Endothelial cell of hepatic sinusoid (primary cell): ENCODE measurements at regions not wholly inside any gene's neighbourhood (a gene's known extent, or its start where the extent isn't known, plus 50 kb on each side); places are given as distances from the start of the nearest gene placed in this dataset.
"Not testable (repeated sequence)": the region's sequence is repeated elsewhere in the genome, so short reads cannot be mapped to it uniquely, and the experiment has no call there.

Source experiments
- in situ Hi-C: cut with HindIII; loops from 2 replicates; pipeline ENCODE4 v1.10.0; 2017; ENCODE audit warnings: low sequenced_read_pairs

- in situ Hi-C loops = not testable (repeated sequence)
Measured at GRCh38 chr3:127086591-127086990, 103.7 kb downstream of the PLXNA1 start.

DNA sequence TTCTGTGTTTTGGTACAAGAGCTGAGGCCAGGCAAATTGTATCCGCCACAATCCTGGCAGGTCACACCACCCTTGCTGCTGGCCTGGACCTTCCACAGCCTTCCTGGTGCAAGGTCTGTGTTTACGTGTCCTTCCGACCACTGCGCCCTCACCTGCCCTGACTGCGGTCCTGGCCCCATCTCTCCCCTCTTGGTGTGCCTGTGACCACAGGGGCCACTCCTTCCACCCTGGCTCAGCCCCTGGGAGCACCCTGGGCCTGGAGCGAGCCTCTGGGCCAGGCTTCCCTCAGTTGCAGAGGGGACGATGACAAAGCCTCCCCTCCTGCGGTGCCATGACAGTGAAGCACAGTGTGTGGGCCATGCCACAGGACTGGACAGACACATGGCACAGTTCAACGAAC lies 104.5 kb downstream of the PLXNA1 start:
- in situ Hi-C loops = no loop called here

DNA sequence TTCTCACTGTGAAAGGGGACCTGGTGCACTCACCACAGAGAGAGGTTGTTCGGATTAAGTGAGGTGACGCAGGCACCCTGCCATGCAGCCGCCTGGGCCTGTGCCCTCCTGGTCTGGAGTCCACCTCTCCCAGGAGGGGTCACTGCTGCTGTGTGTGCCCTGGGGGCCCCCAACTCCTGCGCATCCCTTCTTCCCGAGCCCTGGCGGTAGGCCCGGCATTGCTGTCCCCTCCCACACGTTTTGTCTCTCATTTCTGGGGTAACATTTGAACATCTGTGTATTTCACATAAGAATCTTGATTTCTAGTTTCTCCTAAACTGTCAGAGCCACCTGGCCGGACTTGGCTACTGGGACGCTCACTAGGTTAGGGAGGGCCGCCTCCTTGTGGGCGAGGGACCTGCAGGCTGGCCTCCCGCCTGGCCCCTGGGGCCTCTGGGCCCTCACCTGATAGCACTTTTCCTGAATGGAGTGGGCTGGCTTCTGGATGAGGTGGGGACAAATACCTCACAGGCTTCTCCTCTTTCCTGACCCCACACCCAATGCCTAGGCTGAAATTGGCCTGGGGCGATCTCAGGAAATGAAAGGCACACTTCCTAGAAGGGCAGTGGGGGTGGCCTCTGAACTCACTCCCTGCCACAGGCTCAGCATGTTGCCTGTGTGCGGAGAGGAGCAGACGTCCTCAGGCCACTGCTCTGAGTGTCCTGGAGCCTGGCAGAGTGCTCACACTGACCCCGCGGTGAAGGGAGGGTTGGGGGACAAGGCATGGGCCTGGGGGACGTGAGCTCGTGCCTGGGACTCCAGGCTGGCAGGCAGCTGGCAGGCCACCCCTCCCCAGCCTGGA lies 104.2 kb upstream of the PRR23E start:
- in situ Hi-C loops = no loop called here

GRCh38 chr3:127089486-127090145 lies 103.3 kb upstream of the PRR23E start:
- in situ Hi-C loops = no loop called here

- in situ Hi-C loops = no loop called here
Measured at GRCh38 chr3:127090218-127091160, 102.4 kb upstream of the PRR23E start.

GRCh38 chr3:127091376-127091775 lies 101.6 kb upstream of the PRR23E start:
- in situ Hi-C loops = no loop called here

DNA sequence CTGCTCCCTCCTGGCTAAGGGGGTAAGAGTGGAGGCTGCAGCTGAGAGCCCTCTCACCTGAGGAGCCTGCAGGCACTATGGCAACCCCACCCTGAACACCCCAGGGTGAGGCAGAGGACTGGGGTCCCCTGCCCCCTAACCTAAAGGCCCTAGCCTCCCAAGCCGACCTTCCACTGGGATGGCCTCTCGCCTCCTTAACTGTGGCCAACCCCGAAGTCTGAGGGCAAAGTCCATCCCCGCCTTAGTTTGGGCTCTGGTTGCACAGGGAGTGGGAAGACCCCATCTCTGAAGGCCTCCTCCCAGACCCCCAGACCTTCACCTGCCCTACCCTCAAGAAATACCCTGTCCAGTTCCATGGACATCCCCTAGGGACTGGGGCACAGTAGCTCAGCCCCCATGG lies 100.6 kb upstream of the PRR23E start:
- in situ Hi-C loops = no loop called here

DNA sequence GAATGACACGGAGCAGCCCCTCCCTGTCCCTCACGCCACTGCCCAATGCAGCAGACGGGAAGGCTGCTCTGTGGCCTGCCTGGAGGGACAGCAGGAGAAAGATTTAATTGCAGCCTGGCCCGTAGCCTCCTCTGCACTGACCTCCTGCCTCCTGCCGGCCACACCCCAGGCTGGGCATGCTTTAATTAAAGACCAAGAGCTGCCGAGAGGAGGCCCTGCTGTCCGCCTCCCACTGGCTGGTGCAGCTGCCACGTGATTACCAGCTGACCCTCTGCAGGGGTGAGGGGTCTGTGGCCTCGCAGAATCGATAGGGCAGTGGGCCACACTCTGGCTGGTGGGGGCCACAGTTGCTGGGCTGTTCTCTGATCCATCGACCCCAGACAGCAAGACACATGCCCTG lies 100.2 kb upstream of the PRR23E start:
- in situ Hi-C loops = no loop called here

- in situ Hi-C loops = no loop called here
Measured at GRCh38 chr3:127093312-127093711, 99.6 kb upstream of the PRR23E start.

GRCh38 chr3:127095774-127096173 lies 97.2 kb upstream of the PRR23E start:
- in situ Hi-C loops = no loop called here

DNA sequence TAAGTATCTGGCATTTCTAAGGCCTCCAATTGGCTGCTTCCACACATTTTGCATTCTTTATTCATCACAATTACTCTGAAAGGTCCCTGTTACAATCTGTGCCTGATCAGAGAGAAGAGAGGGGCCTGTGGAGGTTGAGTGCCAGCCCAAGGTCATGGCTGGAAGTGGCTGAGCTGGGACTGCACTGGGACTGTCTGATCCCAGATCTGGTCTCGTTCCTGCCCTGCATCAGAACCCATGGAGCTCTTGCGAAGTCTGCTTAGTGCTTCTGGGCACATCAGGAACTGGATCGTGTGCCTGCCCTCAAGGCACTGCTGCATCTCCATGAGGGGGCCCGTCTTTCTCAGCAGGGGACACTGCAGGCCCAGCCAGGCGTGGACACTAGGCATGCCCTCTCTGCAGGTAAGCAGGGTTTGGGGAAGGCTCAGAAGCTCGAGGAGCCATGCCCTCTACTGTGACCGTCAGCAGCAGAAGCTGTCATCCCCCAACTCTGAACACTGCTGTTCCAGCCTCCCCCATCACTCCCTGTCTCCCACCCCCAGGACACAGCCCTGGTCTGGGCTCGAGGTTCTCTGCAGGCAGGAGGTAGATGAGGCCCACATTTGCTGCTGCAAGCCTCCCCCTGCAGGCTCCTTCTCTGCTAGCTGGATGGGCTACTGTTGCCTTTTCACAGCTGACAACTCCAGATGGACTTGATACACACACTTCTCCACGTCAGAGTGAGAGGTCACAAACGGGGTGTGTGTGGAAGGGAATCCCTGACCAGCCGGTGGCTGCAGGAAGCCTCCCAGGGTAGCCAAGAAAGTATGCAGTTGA lies 96.5 kb upstream of the PRR23E start:
- in situ Hi-C loops = no loop called here

GRCh38 chr3:127097072-127097405 lies 95.9 kb upstream of the PRR23E start:
- in situ Hi-C loops = no loop called here

- in situ Hi-C loops = no loop called here
Measured at GRCh38 chr3:127097481-127097880, 95.5 kb upstream of the PRR23E start.

- in situ Hi-C loops = no loop called here
Measured at GRCh38 chr3:127099982-127100381, 92.9 kb upstream of the PRR23E start.

- in situ Hi-C loops = no loop called here
Measured at GRCh38 chr3:127100459-127101410, 92.2 kb upstream of the PRR23E start.

GRCh38 chr3:127101411-127102187 lies 91.3 kb upstream of the PRR23E start:
- in situ Hi-C loops = no loop called here

DNA sequence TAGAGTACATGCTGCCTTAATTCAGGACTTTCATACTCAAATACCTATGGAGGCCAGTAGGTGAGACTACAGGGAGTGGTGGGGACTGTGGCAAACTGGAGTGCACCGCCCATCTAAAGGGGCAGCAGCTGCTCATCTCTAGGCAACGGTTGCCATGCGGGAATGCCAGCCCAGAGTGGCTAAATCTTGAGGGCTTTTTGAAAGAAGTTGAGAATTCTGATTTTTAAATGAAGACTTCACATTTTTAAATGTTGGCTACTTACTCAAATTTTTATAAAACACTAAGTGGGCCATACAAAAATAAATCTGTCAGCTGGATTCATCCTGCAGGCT lies 90.8 kb upstream of the PRR23E start:
- in situ Hi-C loops = no loop called here

GRCh38 chr3:127102587-127102986 lies 90.3 kb upstream of the PRR23E start:
- in situ Hi-C loops = no loop called here

- in situ Hi-C loops = no loop called here
Measured at GRCh38 chr3:127103080-127103479, 89.9 kb upstream of the PRR23E start.
